Femur (tissue), 1 donor: ENCODE measurements at regions not wholly inside any gene's neighbourhood (a gene's known extent, or its start where the extent isn't known, plus 50 kb on each side); places are given as distances from the start of the nearest gene placed in this dataset.
"Not testable (repeated sequence)": the region's sequence is repeated elsewhere in the genome, so short reads cannot be mapped to it uniquely, and the experiment has no call there.

Source experiments
- DNase-seq: peaks from one replicate; pipeline ENCODE4 v3.0.0-alpha.2; 2017

GRCh38 chr1:203559523-203559922 lies 65.6 kb downstream of the OPTC start:
- DNase-seq, result no peak

DNA sequence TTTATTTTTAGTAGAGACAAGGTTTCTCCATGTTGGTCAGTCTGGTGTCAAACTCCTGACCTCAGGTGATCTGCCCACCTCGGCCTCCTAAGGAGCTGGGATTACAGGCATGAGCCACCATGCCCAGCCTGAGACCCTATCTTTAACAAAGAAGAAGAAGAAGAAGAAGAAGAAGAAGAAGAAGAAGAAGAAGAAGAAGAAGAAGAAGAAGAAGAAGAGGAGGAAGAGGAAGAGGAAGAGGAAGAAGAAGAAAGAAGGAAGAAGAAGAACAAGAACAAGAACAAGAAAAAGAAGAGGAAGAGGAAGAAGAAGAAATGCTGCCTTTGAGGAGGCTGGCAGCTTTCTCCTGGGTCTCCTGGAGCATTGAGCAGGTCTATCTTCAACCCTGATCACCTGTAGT lies 64.9 kb upstream of the ATP2B4 start:
- DNase-seq, result not testable (repeated sequence)

GRCh38 chr1:203563291-203563690 lies 63.3 kb upstream of the ATP2B4 start:
- no peak for DNase-seq

GRCh38 chr1:203564024-203564423 lies 62.6 kb upstream of the ATP2B4 start:
- no peak for DNase-seq

DNA sequence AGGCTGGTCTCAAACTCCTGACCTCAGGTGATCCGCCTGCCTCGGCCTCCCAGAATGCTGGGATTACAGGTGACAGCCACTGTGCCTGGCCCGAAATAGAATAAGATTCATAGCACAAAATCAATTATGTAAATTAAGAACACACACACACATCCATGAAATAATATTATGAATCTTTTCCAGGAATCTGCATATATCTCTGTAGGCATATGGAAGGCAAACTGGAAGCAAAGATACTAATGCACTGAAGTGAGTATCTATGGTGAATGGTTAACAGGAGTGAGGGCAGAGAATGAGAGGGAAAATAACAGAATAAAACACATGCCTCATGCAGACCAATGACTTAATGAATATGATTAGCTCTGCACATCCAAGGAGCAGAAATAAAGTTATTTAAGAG lies 61.6 kb upstream of the ATP2B4 start:
- DNase-seq, result no peak

GRCh38 chr1:203565981-203566380 lies 60.7 kb upstream of the ATP2B4 start:
- DNase-seq, result no peak

GRCh38 chr1:203566966-203567365 lies 59.7 kb upstream of the ATP2B4 start:
- DNase-seq, result not testable (repeated sequence)

DNA sequence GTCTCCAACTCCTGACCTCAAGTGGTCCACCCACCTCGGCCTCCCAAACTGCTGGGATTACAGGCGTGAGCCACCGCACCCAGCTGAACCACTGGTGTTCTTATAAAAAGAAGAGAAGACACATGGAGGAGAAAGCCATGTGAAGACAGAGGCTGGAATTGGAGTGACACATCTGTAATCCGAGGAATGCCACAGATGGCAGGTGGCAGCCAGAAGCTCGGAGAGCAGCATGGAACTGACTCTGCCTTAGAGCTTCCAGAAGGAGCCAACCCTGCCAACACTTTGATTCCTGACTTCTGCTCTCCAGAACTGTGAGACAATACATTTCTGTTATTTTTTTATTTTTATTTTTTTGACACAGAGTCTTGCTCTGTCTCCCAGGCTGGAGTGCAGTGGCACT lies 59.0 kb upstream of the ATP2B4 start:
- DNase-seq, result no peak

- no peak for DNase-seq
These were observed 56.9 kb upstream of the ATP2B4 start for GRCh38 chr1:203569490-203570318.

- DNase-seq, result no peak
These were observed 55.8 kb upstream of the ATP2B4 start for GRCh38 chr1:203570805-203571204.

GRCh38 chr1:203571661-203572060 lies 55.0 kb upstream of the ATP2B4 start:
- no peak for DNase-seq

DNA sequence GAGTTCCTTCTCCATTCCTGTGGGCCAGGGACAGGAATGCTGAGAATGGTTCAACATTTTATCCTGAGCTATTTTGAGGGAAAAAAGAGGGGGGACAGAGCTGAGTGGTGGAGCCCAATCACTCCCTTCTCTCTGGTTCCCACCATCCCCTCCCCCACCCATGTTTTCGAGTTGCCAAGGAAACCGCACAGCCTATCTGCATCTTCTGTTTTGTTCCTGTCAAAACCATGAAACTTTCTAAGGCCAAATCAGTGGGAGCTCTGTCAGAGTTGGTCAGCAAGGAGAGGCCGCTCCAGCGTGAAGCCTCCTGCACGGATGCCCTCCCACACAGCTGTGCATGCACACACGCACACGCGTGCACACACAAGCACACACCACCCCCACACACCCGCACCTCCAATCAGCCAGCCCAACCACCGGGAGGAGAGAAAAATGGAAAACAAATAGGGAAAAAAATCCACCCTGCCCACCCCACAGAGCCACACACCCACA lies 54.5 kb upstream of the ATP2B4 start:
- peak; percentile 75 for DNase-seq

GRCh38 chr1:203573730-203574129 lies 52.9 kb upstream of the ATP2B4 start:
- no peak for DNase-seq
